Small intestine (tissue), 7 donors: ENCODE measurements at regions not wholly inside any gene's neighbourhood (a gene's known extent, or its start where the extent isn't known, plus 50 kb on each side); places are given as distances from the start of the nearest gene placed in this dataset.
"Not testable (repeated sequence)": the region's sequence is repeated elsewhere in the genome, so short reads cannot be mapped to it uniquely, and the experiment has no call there.

Experiments
- DNase-seq, 2 donors: peaks; one replicate each; pipeline versions ENCODE4 v3.0.0 to v3.0.0-alpha.2; 2013
- FAIRE-seq: peaks from 2 replicates; lab custom pipeline; 2012; peaks lifted over from hg19 to GRCh38; lab: Jason Lieb, UNC
- H3K27ac ChIP-seq, 3 donors: one replicate each; pipeline ENCODE4 v1.5.1; 2013; ENCODE audit warnings: low read length in 2 of 3, mild to moderate bottlenecking in 2 of 3, control low read depth in 1 of 3, inconsistent platforms in 1 of 3, low read depth in 1 of 3, moderate library complexity in 1 of 3
- H3K27me3 ChIP-seq, 3 donors: one replicate each; pipeline ENCODE4 v1.6.1; 2013; ENCODE audit warnings: low read length in 3 of 3, inconsistent platforms in 1 of 3; ENCODE audit not compliant: control insufficient read depth in 3 of 3, insufficient read depth in 3 of 3
- H3K36me3 ChIP-seq, 3 donors: one replicate each; pipeline ENCODE4 v1.6.1; 2013; ENCODE audit warnings: low read length in 3 of 3, inconsistent platforms in 1 of 3, low read depth in 1 of 3, mild to moderate bottlenecking in 1 of 3, moderate library complexity in 1 of 3; ENCODE audit not compliant: control insufficient read depth in 3 of 3, insufficient read depth in 2 of 3
- H3K4me1 ChIP-seq, 3 donors: one replicate each; pipeline ENCODE4 v1.6.1; 2013; ENCODE audit warnings: low read length in 2 of 3, inconsistent platforms in 1 of 3, low read depth in 1 of 3, mild to moderate bottlenecking in 1 of 3, moderate library complexity in 1 of 3; ENCODE audit not compliant: control insufficient read depth in 3 of 3, insufficient read depth in 2 of 3
- H3K4me3 ChIP-seq, 3 donors: one replicate each; pipeline ENCODE4 v1.5.1; 2013; ENCODE audit warnings: low read length in 3 of 3, control low read depth in 1 of 3, inconsistent platforms in 1 of 3, low read depth in 1 of 3, mild to moderate bottlenecking in 1 of 3, moderate library complexity in 1 of 3
- H3K9me3 ChIP-seq, 2 donors: one replicate each; pipeline ENCODE4 v1.6.1; 2013; ENCODE audit warnings: low read depth in 1 of 2, low read length in 1 of 2; ENCODE audit not compliant: control insufficient read depth in 2 of 2, insufficient read depth in 1 of 2
- WGBS, 3 donors: extraction: QIAGEN DNeasy Blood & Tissue Kit; methylation state at CpG; one replicate each; pipeline ENCODE4 v1.1.7; 2013; 5-methylcytosine and 5-hydroxymethylcytosine counted together
- donor health status: healthy with polysubstance abuse.
- donor health status: control.
- donor health status: control.
- donor health status: Bipolar disorder and iron deficiency.
- donor health status: healthy.

DNA sequence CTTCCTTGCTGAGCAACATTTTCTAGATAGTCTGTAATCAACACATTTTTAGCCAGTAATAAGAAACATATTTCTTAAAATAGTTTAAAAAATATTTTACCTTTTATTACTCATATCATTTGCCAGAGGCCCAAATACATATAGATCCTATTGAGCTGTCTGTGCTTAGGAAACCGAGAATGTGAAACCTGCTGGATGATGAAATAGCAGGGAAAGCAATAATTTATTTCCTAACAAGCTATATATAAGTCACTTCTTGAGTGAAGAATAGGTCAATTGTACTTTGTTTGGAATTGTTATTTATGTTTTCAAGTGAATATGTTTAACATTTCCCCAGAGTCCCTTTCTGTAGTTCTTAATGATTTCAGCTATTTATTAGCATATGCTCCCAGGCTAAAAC is 339.9 kb upstream of the TMPRSS15 start:
- no peak for FAIRE-seq
- Histone ChIP-seq H3K4me1 (no peaks in the 10 kb centered on the region), H3K4me3 (no peak overlapping the region), H3K27ac (no peak overlapping the region), H3K27me3 (no peaks in the 10 kb centered on the region), H3K9me3 (no peaks in the 10 kb centered on the region), H3K36me3 (no peaks in the 10 kb centered on the region)
- DNase-seq, result no peak
- 48 to 60% (median 52%) methylated on average over 1 of the region's 1 CpG for WGBS, 3 donors

DNA sequence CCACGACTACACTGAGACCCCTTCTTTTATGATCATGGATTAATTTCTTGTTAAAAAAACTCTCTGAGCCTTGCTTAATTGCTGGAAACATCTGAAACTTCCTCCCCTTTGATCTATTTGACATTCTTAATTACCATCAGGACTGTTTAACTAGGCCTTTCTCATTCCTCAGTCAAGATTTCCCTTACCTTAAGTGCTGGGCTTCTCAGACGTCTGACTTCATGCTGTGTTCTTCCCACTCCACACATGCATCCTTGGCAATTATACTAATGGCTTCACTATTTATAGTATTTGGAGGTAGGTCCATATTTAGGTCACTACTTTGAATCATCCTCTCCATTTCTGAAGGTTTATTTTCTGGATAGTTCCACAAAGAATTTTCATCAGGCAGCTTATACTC is 341.3 kb upstream of the TMPRSS15 start:
- no peak for DNase-seq
- Histone ChIP-seq H3K4me1 (no peaks in the 10 kb centered on the region), H3K36me3 (no peaks in the 10 kb centered on the region), H3K27ac (no peak overlapping the region), H3K27me3 (no peaks in the 10 kb centered on the region), H3K9me3 (no peaks in the 10 kb centered on the region), H3K4me3 (no peak overlapping the region)
- WGBS, 3 donors, result 25 to 34% (median 34%) methylated on average over 2 of the region's 2 CpGs
- FAIRE-seq, result no peak

- H3K36me3 ChIP-seq, H3K4me1 ChIP-seq, H3K27ac ChIP-seq, H3K27me3 ChIP-seq, FAIRE-seq, DNase-seq, H3K9me3 ChIP-seq, H3K4me3 ChIP-seq: not testable (repeated sequence)
- WGBS, 3 donors, result 88 to 93% (median 90%) methylated on average over 15 of the region's 15 CpGs
Measured at GRCh38 chr21:18752894-18753293, 349.3 kb upstream of the TMPRSS15 start.

- H3K4me1 ChIP-seq, H3K9me3 ChIP-seq, H3K27ac ChIP-seq, H3K4me3 ChIP-seq, H3K27me3 ChIP-seq, FAIRE-seq, H3K36me3 ChIP-seq, DNase-seq: not testable (repeated sequence)
- WGBS, 3 donors, result 62 to 73% (median 66%) methylated on average over 4 of the region's 4 CpGs
Measured at GRCh38 chr21:18756272-18756671, 352.7 kb upstream of the TMPRSS15 start.

DNA sequence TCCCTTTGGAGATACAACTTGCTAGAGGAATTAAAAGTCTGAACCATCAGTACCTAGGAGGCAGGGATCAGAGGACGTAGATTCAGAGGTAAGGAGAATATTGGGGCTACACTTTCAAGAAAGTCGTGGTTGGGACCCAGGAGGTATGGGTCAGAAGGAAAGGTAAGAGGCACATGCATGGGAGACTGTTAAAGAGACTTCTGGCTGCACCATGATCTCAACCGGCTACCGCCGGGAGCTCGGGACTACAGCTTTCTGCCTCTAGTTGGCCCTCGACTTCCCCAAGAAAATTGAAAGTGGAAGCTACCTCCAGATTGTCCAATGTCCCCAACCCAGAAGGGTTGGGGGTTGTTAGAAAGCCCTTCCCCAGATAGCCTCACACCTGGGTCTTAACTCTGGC is 355.7 kb upstream of the TMPRSS15 start:
- no peaks in the 10 kb centered on the region for H3K4me1 ChIP-seq
- WGBS, 3 donors, result 80 to 83% (median 82%) methylated on average over 7 of the region's 7 CpGs
- no peaks in the 10 kb centered on the region for H3K9me3 ChIP-seq
- H3K27ac ChIP-seq, result no peak overlapping the region
- DNase-seq (no peak), FAIRE-seq (no peak)
- H3K4me3 ChIP-seq, result no peak overlapping the region
- no peaks in the 10 kb centered on the region for H3K27me3 ChIP-seq
- no peaks in the 10 kb centered on the region for H3K36me3 ChIP-seq

DNA sequence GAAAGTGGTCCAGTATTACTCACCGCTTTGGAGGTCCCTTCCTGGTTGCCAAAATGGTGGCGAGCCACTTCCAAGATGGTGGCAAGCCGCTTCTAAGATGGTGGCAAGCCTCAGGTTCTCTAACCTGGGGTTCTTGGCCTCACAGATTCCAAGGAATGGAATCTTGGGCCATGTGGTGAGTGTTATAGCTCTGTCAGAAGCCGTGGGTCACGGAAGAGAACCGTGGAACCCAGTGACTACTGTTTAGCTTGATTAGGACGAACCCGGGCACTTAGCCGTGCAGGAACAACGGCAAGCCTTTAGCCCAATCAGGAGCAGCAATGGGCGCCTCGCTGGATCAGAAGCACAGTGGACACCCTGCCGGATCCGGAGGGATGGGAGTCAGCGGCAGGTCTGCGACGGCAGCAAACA is 356.2 kb upstream of the TMPRSS15 start:
- WGBS, 3 donors, result 93 to 97% (median 94%) methylated on average over 17 of the region's 17 CpGs
- no peak for FAIRE-seq
- no peaks in the 10 kb centered on the region for H3K27me3 ChIP-seq
- DNase-seq, result no peak
- H3K4me3 ChIP-seq, result no peak overlapping the region
- no peaks in the 10 kb centered on the region for H3K9me3 ChIP-seq
- no peaks in the 10 kb centered on the region for H3K36me3 ChIP-seq
- H3K27ac ChIP-seq, result no peak overlapping the region
- H3K4me1 ChIP-seq, result no peaks in the 10 kb centered on the region

DNA sequence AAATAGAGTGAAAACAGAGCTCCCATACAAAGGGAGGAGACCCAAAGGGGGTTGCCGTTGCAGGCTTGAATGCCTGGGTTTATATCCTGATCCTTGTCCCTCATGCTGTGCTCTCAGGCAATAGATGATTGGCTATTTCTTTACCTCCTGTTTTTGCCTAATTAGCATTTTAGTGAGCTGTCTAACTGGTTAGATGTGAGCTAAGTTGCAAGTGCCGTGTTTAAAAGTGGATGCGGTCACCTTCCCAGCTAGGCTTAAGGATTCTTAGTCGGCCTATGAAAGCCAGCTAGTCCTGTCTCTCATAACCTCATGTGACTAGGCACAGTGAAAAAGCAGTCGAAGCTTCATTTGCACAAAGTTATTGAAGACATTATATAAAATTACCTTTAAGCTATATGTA is 356.7 kb upstream of the TMPRSS15 start:
- Histone ChIP-seq H3K27ac (no peak overlapping the region), H3K4me1 (no peaks in the 10 kb centered on the region), H3K36me3 (no peaks in the 10 kb centered on the region), H3K9me3 (no peaks in the 10 kb centered on the region), H3K27me3 (no peaks in the 10 kb centered on the region), H3K4me3 (no peak overlapping the region)
- DNase-seq, result no peak
- WGBS, 3 donors, result 82 to 92% (median 87%) methylated on average over 5 of the region's 5 CpGs
- FAIRE-seq, result no peak

- 92 to 94% (median 93%) methylated on average over 15 of the region's 15 CpGs for WGBS, 3 donors
- Histone ChIP-seq H3K4me1 (no peaks in the 10 kb centered on the region), H3K9me3 (no peaks in the 10 kb centered on the region), H3K4me3 (no peak overlapping the region), H3K27ac (no peak overlapping the region), H3K36me3 (no peaks in the 10 kb centered on the region), H3K27me3 (no peaks in the 10 kb centered on the region)
- DNase-seq, result no peak
- no peak for FAIRE-seq
Measured at GRCh38 chr21:18764720-18765119, 361.1 kb upstream of the TMPRSS15 start.

DNA sequence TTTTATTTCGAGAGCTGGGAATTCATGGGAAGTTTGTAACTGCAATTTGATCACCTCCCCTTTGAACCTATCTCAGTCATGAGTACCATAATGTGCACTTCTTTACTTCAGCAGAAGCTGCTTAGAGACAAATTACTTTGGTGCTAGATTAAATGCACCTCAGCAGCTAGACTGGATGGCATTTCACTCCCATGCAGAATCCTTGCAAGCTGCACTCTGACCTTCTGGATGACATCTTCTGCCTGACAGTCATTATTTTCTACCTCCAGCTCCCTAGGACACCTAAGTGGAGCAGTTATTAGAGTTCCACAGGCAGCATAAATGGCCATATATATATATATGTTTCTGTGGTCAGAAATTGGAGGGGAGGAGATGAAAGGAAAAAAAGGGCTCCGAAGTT is 366.0 kb upstream of the TMPRSS15 start:
- FAIRE-seq (no peak), DNase-seq (no peak)
- Histone ChIP-seq H3K27me3 (no peaks in the 10 kb centered on the region), H3K36me3 (no peaks in the 10 kb centered on the region), H3K4me1 (no peaks in the 10 kb centered on the region), H3K4me3 (no peak overlapping the region), H3K27ac (no peak overlapping the region), H3K9me3 (no peaks in the 10 kb centered on the region)
- WGBS, 3 donors, result 62 to 73% (median 63%) methylated on average over 2 of the region's 2 CpGs
